Keratinocyte (primary cell): ENCODE measurements at regions not wholly inside any gene's neighbourhood (a gene's known extent, or its start where the extent isn't known, plus 50 kb on each side); places are given as distances from the start of the nearest gene placed in this dataset.

ENCODE experiments used
- CTCF ChIP-seq, 3 experiments: IDR thresholded peaks in 1 of 3; conservative IDR thresholded peaks in 1 of 3; optimal IDR thresholded peaks in 1 of 3; 2 replicates in 2 of 3; 3 replicates in 1 of 3; pipeline versions ENCODE3 to v1.5.1; 2011; ENCODE audit warnings: low read length in 3 of 3, mild to moderate bottlenecking in 3 of 3, moderate library complexity in 2 of 3, control low read depth in 1 of 3, inconsistent platforms in 1 of 3; ENCODE audit not compliant: insufficient read depth in 2 of 3; ENCODE audit errors: extremely low read depth in 1 of 3
- EZH2 ChIP-seq: IDR thresholded peaks from one replicate; pipeline ENCODE4 v1.6.1; 2012; ENCODE audit warnings: inconsistent platforms, mild to moderate bottlenecking, low read length, moderate library complexity

DNA sequence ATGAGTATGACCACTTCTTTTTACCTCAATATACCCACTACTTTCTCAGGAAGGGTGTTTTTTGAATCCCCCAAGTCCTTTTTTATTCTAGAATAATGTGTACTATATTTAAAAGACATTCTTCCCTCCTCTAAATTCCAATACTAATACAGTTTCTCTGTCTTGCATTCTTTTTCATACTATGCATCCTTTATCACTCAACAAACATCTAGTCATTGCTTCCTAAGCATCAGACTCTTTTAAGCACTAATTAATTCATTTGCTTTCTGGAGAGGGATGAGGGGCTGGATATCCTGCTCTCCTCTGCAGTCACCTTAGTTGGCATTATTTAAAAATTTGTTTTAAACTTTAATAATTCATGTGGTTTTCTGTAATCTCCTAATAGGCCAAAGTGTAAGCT, 838.8 kb downstream of the KCNT2 start:
- TF ChIP-seq CTCF (optimal IDR thresholded peaks at IDR 0.05 in 1 of 3, IDR thresholded peaks at IDR 0.05 in 1 of 3, conservative IDR thresholded peaks at IDR 0.05 in 1 of 3; ENCODE audit: extremely low read depth in 1 of 3, insufficient read depth in 2 of 3, low read length in 3 of 3) = no peak
- no peak for TF ChIP-seq EZH2
